ENCODE measurements at regions not wholly inside any gene's neighbourhood (a gene's known extent, or its start where the extent isn't known, plus 50 kb on each side); places are given as distances from the start of the nearest gene placed in this dataset.

DNA sequence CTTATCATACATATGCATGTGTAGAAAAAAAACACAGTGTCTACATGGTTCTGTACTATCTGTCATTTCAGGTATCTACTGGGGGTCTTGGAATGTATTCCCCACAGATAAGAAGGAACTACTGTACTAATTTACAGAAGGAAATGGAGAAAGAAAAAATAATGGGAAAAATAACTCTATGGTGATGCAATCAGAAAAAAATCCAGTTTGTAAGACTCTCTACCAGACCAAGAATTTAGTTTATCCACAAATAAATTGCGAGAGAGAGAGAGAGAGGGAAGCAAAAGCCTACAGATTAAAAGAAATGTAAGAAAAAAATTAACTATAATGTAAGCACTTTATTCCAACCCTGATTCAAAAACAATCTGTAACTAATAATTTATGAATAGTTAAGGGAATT is 708.6 kb upstream of the ZNF608 start:
- TF ChIP-seq, protein P1, sequence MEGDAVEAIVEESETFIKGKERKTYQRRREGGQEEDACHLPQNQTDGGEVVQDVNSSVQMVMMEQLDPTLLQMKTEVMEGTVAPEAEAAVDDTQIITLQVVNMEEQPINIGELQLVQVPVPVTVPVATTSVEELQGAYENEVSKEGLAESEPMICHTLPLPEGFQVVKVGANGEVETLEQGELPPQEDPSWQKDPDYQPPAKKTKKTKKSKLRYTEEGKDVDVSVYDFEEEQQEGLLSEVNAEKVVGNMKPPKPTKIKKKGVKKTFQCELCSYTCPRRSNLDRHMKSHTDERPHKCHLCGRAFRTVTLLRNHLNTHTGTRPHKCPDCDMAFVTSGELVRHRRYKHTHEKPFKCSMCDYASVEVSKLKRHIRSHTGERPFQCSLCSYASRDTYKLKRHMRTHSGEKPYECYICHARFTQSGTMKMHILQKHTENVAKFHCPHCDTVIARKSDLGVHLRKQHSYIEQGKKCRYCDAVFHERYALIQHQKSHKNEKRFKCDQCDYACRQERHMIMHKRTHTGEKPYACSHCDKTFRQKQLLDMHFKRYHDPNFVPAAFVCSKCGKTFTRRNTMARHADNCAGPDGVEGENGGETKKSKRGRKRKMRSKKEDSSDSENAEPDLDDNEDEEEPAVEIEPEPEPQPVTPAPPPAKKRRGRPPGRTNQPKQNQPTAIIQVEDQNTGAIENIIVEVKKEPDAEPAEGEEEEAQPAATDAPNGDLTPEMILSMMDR (IDR thresholded peaks at IDR 0.05): no peak
- no peak for TF ChIP-seq POLR2AphosphoS5 (IDR thresholded peaks at IDR 0.05)

Measured in suprapubic skin (tissue), 3 donors.